ENCODE measurements at regions not wholly inside any gene's neighbourhood (a gene's known extent, or its start where the extent isn't known, plus 50 kb on each side); places are given as distances from the start of the nearest gene placed in this dataset.

DNA sequence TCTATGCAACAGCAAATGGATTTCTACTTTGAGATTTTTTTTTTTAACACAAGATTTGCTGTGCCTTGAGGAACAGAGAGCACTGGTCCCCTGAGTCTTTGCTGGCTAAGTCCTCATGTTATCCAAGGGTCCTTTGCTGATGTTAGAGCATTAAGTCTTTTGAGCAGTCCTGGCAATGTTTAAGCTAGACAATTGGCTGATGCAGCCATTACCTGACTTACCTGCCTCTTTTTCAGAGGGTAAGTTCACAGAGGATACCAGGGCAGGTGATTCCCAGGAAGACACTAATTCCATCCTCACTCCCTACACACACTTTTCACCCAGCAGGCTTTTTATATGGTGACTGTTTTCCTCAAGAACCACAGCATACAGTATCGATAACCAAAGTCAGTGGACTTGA is 337.7 kb downstream of the HDGFL1 start:
- 95% methylated on average over 1 of the region's 1 CpG for WGBS (ENCODE audit: low lambda C conversion rate, missing lambda C conversion rate)
- no peaks in the 10 kb centered on the region for H3K79me2 ChIP-seq

DNA sequence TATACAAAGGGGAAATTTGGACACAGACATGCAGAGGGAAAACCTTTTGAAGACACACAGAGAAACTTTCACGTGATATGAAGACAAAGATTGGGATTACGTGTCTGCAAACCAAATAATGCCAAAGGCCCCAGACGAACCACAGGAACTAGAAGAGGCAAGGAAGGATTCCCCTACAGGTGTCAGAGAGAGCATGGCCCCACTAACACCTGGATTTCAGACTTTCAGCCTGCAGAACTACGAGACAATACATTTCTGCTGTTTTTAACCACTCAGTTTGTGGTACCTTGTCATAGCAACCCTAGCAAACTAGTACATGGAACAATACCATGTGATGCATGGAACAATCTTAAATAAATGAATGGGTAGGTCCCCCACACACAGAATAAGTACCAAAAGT is 341.0 kb downstream of the HDGFL1 start:
- Histone ChIP-seq H3K4me2 (no peak overlapping the region), H3K4me3 (no peak overlapping the region), H3K9me2 (replicated peaks; ENCODE audit: insufficient read depth) (no peaks in the 10 kb centered on the region), H2AFZ (no peak overlapping the region), H3K9me3 (ENCODE audit: low read depth) (no peaks in the 10 kb centered on the region), H3K79me2 (no peaks in the 10 kb centered on the region), H3K27ac (no peak overlapping the region), H3K4me1 (ENCODE audit: insufficient read depth) (peaks cover 6% of the 10 kb centered on the region), H3K36me3 (replicated peaks; ENCODE audit: insufficient read depth, low read depth) (no peaks in the 10 kb centered on the region), H3K27me3 (no peaks in the 10 kb centered on the region), H4K20me1 (ENCODE audit: insufficient read depth, poor library complexity, severe bottlenecking) (no peaks in the 10 kb centered on the region)
- 93% methylated on average over 4 of the region's 4 CpGs for WGBS (ENCODE audit: low lambda C conversion rate, missing lambda C conversion rate)
- TF ChIP-seq EZH2phosphoT487 (IDR thresholded peaks at IDR 0.05; ENCODE audit: low read depth, severe bottlenecking, unreplicated experiment) (no peak), EZH2 (IDR thresholded peaks at IDR 0.05; ENCODE audit: borderline replicate concordance) (no peak)
- TF ChIP-seq, protein P1, sequence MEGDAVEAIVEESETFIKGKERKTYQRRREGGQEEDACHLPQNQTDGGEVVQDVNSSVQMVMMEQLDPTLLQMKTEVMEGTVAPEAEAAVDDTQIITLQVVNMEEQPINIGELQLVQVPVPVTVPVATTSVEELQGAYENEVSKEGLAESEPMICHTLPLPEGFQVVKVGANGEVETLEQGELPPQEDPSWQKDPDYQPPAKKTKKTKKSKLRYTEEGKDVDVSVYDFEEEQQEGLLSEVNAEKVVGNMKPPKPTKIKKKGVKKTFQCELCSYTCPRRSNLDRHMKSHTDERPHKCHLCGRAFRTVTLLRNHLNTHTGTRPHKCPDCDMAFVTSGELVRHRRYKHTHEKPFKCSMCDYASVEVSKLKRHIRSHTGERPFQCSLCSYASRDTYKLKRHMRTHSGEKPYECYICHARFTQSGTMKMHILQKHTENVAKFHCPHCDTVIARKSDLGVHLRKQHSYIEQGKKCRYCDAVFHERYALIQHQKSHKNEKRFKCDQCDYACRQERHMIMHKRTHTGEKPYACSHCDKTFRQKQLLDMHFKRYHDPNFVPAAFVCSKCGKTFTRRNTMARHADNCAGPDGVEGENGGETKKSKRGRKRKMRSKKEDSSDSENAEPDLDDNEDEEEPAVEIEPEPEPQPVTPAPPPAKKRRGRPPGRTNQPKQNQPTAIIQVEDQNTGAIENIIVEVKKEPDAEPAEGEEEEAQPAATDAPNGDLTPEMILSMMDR (IDR thresholded peaks at IDR 0.05; ENCODE audit: poor library complexity) = no peak
- no peak for DNase-seq (ENCODE audit: low spot score)

More for the DNA sequence above, 337.7 kb downstream of the HDGFL1 start:
- Histone ChIP-seq H2AFZ (no peak overlapping the region), H4K20me1 (ENCODE audit: insufficient read depth, poor library complexity, severe bottlenecking) (no peaks in the 10 kb centered on the region), H3K27me3 (no peaks in the 10 kb centered on the region), H3K9me3 (ENCODE audit: low read depth) (no peaks in the 10 kb centered on the region), H3K36me3 (replicated peaks; ENCODE audit: insufficient read depth, low read depth) (no peaks in the 10 kb centered on the region), H3K4me1 (ENCODE audit: insufficient read depth) (peaks cover 16% of the 10 kb centered on the region), H3K4me2 (no peak overlapping the region), H3K4me3 (no peak overlapping the region), H3K27ac (no peak overlapping the region), H3K9me2 (replicated peaks; ENCODE audit: insufficient read depth) (no peaks in the 10 kb centered on the region)
- TF ChIP-seq EZH2phosphoT487 (IDR thresholded peaks at IDR 0.05; ENCODE audit: low read depth, severe bottlenecking, unreplicated experiment) = no peak
- TF ChIP-seq, protein P1 (IDR thresholded peaks at IDR 0.05; ENCODE audit: poor library complexity) = no peak
- no peak for TF ChIP-seq EZH2 (IDR thresholded peaks at IDR 0.05; ENCODE audit: borderline replicate concordance)
- DNase-seq (ENCODE audit: low spot score) = no peak

DNA sequence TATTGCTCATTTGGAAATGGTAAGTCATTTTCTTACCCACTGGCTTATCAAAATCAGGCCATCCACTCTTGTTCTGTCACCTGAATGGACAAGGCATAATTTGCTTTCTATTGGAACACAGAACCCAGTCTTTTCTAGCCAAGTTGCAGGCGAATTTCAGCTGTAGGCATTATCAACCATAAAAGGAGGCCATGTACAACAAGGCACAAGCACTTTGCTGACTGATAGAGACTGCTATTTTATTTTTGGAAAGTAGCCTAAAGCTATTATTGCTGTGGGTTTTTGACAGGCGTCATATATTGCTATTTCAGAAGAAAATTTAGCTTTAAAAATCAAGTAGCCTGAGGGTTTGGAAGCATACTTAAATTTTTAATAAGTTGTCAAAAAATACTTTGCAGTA is 344.2 kb downstream of the HDGFL1 start:
- Histone ChIP-seq H3K79me2 (no peaks in the 10 kb centered on the region), H3K27ac (no peak overlapping the region), H4K20me1 (ENCODE audit: insufficient read depth, poor library complexity, severe bottlenecking) (no peaks in the 10 kb centered on the region), H3K36me3 (replicated peaks; ENCODE audit: insufficient read depth, low read depth) (no peaks in the 10 kb centered on the region), H3K4me1 (ENCODE audit: insufficient read depth) (peaks cover 6% of the 10 kb centered on the region), H3K9me2 (replicated peaks; ENCODE audit: insufficient read depth) (no peaks in the 10 kb centered on the region), H3K4me3 (no peak overlapping the region), H3K4me2 (no peak overlapping the region), H2AFZ (no peak overlapping the region), H3K27me3 (no peaks in the 10 kb centered on the region), H3K9me3 (ENCODE audit: low read depth) (no peaks in the 10 kb centered on the region)
- no peak for DNase-seq (ENCODE audit: low spot score)
- TF ChIP-seq EZH2 (IDR thresholded peaks at IDR 0.05; ENCODE audit: borderline replicate concordance) = no peak
- TF ChIP-seq, protein P1 (IDR thresholded peaks at IDR 0.05; ENCODE audit: poor library complexity) = no peak
- TF ChIP-seq EZH2phosphoT487 (IDR thresholded peaks at IDR 0.05; ENCODE audit: low read depth, severe bottlenecking, unreplicated experiment) = no peak
- 80% methylated on average over 2 of the region's 2 CpGs for WGBS (ENCODE audit: low lambda C conversion rate, missing lambda C conversion rate)

DNA sequence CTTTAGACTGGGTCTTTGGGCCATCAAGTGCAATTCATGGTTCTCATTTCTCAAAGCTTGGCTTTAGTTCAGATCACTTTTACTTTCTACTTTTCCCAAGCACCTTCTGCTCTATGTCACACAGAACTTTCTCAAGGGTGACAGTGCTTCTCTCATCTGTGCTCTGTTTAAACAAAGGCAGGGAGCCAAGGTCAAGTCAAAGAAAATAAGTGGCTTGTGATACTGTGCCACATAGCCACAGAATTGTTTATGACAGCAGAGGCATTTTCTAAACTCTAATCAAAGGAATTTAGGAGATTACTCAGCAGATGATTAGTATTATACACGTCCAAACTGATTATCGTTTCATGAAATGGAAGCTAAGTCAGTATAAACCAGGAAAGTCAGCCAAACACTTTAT is 348.0 kb downstream of the HDGFL1 start:
- WGBS (ENCODE audit: low lambda C conversion rate, missing lambda C conversion rate) = 55% methylated on average over 2 of the region's 2 CpGs
- no peak for DNase-seq (ENCODE audit: low spot score)
- no peaks in the 10 kb centered on the region for H3K9me3 ChIP-seq (ENCODE audit: low read depth)
- no peak overlapping the region for H3K4me2 ChIP-seq
- no peaks in the 10 kb centered on the region for H3K79me2 ChIP-seq
- no peak overlapping the region for H2AFZ ChIP-seq
- H4K20me1 ChIP-seq (ENCODE audit: insufficient read depth, poor library complexity, severe bottlenecking) = no peaks in the 10 kb centered on the region
- TF ChIP-seq EZH2phosphoT487 (IDR thresholded peaks at IDR 0.05; ENCODE audit: low read depth, severe bottlenecking, unreplicated experiment) (no peak), EZH2 (IDR thresholded peaks at IDR 0.05; ENCODE audit: borderline replicate concordance) (no peak)
- TF ChIP-seq, protein P1 (IDR thresholded peaks at IDR 0.05; ENCODE audit: poor library complexity) = no peak
- peaks cover 6% of the 10 kb centered on the region for H3K4me1 ChIP-seq (ENCODE audit: insufficient read depth)
- H3K27ac ChIP-seq = no peak overlapping the region
- no peaks in the 10 kb centered on the region for H3K9me2 ChIP-seq (replicated peaks; ENCODE audit: insufficient read depth)
- no peak overlapping the region for H3K4me3 ChIP-seq
- H3K27me3 ChIP-seq = no peaks in the 10 kb centered on the region
- H3K36me3 ChIP-seq (replicated peaks; ENCODE audit: insufficient read depth, low read depth) = no peaks in the 10 kb centered on the region
